Fibroblast of villous mesenchyme (primary cell): ENCODE measurements at regions not wholly inside any gene's neighbourhood (a gene's known extent, or its start where the extent isn't known, plus 50 kb on each side); places are given as distances from the start of the nearest gene placed in this dataset.

Experiments used
- DNase-seq: peaks from one replicate; pipeline ENCODE4 v3.0.0-alpha.2; 2010; ENCODE audit warnings: low read depth
- H3K4me3 ChIP-seq: 2 replicates; pipeline ENCODE4 v1.5.1; 2011; ENCODE audit warnings: low read depth, mild to moderate bottlenecking, low read length
- CTCF ChIP-seq: IDR thresholded peaks from 2 replicates; pipeline ENCODE4 v1.5.1; 2012; ENCODE audit warnings: low read depth, mild to moderate bottlenecking, low read length; ENCODE audit not compliant: insufficient read depth

DNA sequence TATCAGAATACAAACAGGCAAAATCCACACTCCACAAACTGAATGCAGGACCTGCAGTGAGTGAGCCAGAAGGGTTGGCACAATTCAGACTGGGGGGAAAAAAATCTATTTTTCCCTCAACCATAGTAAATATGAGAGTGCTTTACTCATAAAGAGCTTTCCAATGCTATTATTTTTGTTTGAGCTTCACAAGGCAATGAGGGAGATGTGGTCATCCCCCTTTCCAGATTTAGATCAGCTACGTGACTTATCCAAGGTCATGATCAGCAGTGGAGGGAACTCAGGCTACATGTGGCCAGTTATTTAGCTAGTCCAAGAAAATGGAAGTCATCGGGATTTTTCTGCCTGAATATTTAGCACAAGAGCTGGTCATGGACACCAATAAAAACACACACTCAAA, 120.4 kb upstream of the KLF7 start:
- no peak for DNase-seq
- no peak for TF ChIP-seq CTCF
- no peak overlapping the region for H3K4me3 ChIP-seq

DNA sequence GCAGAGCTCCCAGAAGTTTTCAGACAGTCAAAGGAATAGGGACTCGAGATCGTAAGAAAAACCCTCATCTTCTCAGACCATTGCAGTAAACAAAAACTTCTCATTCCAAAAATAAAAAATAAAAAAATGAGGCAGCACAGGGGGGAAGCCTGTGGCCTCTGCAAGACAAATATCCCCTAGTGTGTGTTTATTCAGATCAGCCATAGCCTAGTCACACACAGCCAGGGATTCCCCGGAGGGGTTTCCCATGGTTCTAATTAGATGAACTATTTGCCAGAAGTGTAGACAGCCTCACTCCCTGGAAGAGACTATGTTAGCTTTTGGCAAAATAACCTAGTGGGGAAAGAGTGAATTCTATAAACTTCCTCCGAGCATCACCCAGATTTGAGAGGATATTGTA, 122.9 kb upstream of the KLF7 start:
- TF ChIP-seq CTCF, result no peak
- DNase-seq, result no peak
- no peak overlapping the region for H3K4me3 ChIP-seq

DNA sequence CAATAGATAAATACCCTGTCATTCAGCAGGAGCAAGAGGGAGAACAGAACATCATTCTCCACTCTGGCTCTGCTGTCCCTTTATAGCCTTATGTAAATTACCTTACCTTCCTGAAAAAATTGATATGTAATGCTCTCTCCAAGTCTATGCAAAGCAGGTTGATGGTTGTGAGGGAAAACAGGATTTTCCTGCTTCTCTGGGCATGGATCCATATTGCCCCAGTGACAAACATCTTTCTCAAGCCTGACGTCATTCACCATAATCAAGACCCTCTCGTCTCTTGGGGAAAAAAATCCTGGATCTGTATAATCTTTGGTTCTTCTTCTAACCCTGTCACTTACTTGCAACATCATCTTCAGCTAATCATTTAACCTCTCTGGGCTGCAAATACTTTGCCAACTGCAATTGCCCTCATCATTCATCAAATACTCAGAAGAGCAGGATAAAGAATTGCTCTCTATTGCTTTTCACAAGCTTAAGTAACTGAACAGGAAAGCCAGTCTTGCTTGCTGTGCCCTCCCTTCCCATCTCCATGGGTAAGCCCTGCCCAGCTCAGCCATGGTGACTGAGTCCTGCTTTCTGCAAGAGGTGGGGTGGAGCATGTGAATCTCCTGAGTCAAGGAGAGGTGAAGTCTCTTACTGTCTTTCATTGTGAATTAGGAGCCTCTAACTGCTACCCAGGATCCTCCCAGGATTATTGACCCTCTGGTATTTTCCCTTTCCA, 123.7 kb upstream of the KLF7 start:
- DNase-seq, result no peak
- no peak for TF ChIP-seq CTCF

DNA sequence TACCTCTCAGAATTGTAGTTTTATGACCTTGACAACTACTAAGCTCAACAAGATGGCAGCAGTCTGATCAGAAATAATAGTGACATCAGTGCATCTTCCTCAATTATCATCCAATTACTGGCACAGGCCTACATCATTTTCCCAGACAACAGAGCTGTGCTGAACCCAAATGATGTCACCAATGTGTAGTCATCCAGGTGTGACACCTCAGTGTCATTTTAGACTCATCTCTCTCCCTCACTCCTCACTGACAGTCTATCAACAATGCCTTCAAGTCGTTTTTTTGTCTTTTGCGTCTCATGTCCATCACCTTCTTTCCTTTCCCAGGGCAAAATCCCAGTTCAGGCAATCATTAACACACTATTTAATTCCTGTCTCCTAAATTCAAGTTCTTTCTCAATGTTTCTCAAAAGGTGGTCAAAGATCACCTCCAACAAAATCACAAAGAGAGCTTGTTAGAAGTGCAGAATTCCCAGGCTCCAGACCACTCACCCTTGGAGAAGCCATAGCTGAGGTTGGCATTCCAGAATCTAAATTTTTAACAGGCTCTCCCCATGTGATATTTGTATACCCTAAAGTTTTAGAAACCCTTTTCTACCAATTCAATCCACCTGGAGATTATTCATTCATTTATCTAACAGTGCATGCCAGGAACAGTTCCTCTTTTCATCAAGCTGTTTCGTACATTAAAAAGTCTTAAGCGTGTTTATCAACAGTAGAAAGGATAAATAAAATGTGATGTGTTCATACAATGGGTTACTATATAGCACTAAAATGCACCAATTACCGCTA, 125.3 kb upstream of the KLF7 start:
- no peak for DNase-seq
- TF ChIP-seq CTCF, result no peak
- H3K4me3 ChIP-seq, result no peak overlapping the region

More for the DNA sequence above, 123.7 kb upstream of the KLF7 start:
- no peak overlapping the region for H3K4me3 ChIP-seq

DNA sequence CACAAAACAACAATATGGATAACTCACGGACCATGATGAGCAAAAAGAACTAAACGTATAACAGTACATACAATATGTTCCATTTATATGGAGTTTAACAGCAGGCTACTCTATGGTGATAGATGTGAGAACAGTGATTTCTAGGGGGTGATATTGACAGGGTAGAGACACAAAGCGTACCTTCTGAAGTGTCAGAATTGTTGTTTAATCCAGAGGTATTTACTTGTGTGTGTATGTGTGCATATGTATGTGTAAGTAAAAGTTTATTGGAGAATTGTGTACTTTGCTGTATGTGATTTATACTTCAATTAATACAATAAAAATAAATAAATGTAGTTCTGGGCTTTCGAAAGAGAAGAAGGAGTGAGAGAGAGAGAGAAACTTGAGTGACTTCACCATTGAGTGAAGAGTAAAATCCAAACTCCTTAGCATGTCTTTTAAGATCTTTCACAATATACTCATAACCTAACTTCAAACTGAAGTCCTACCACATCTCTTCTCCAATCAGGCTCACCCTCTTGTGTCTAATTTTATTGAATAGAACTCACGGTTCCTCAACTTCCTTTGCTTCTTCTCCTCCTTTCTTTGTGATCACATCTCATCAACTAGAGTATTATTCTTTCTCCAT, 126.0 kb upstream of the KLF7 start:
- DNase-seq, result no peak

GRCh38 chr2:207296265-207296948, 130.7 kb upstream of the KLF7 start:
- no peak overlapping the region for H3K4me3 ChIP-seq
- no peak for DNase-seq
- no peak for TF ChIP-seq CTCF

More for the DNA sequence above, 126.0 kb upstream of the KLF7 start:
- no peak for TF ChIP-seq CTCF
- H3K4me3 ChIP-seq, result no peak overlapping the region
